ENCODE measurements at regions not wholly inside any gene's neighbourhood (a gene's known extent, or its start where the extent isn't known, plus 50 kb on each side); places are given as distances from the start of the nearest gene placed in this dataset.

DNA sequence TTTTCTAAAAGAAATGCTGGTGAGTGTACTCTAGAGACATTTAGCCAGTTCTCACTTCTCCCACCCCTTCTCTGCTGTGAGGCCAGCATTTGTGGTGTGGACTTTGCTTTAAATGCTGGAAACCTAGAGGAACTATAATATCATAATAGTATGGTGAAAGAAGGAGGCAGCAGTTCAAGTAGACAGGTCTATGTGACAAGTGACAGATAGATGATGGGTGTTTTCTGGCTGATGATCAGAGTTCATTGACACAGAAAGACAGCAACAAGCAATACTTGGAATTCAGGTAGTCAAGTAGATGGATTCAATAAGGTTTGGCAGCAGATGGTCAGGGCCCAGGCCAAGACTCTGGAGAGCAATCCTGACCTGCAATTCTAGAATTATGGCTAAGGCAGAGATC is 317.5 kb downstream of the PCDH7 start:
- H3K4me3 ChIP-seq (ENCODE audit: low read depth, low read length) = no peak overlapping the region
- no peak for DNase-seq (ENCODE audit: low read depth)
- TF ChIP-seq, protein P1, sequence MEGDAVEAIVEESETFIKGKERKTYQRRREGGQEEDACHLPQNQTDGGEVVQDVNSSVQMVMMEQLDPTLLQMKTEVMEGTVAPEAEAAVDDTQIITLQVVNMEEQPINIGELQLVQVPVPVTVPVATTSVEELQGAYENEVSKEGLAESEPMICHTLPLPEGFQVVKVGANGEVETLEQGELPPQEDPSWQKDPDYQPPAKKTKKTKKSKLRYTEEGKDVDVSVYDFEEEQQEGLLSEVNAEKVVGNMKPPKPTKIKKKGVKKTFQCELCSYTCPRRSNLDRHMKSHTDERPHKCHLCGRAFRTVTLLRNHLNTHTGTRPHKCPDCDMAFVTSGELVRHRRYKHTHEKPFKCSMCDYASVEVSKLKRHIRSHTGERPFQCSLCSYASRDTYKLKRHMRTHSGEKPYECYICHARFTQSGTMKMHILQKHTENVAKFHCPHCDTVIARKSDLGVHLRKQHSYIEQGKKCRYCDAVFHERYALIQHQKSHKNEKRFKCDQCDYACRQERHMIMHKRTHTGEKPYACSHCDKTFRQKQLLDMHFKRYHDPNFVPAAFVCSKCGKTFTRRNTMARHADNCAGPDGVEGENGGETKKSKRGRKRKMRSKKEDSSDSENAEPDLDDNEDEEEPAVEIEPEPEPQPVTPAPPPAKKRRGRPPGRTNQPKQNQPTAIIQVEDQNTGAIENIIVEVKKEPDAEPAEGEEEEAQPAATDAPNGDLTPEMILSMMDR (IDR thresholded peaks at IDR 0.05; ENCODE audit: insufficient read depth, low read length, poor library complexity, severe bottlenecking) = no peak
- no peaks in the 10 kb centered on the region for H3K27me3 ChIP-seq (ENCODE audit: control insufficient read depth, insufficient read depth, low read length)
- no peaks in the 10 kb centered on the region for H3K36me3 ChIP-seq (ENCODE audit: control insufficient read depth, insufficient read depth, low read length)

DNA sequence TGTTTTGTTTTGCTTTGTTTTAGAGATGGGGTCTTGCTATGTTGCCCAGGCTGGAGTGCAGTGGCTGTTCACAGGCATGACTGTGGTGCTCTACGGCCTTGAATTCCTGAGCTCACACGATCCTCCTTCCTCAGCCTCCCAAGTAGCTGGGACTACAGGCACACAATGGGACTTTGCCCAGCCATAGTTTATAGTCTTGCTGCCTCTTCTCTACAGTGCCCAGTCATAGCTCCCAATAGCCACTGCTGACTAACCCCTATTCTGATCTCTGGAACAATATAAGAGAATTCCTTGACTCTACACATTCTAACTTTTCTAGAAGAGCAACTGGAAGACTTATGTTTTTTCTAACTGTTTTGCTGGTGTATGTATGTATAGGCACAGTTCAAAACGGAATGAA is 319.2 kb downstream of the PCDH7 start:
- TF ChIP-seq, protein P1 (IDR thresholded peaks at IDR 0.05; ENCODE audit: insufficient read depth, low read length, poor library complexity, severe bottlenecking) = no peak
- no peak overlapping the region for H3K4me3 ChIP-seq (ENCODE audit: low read depth, low read length)
- no peaks in the 10 kb centered on the region for H3K27me3 ChIP-seq (ENCODE audit: control insufficient read depth, insufficient read depth, low read length)
- no peaks in the 10 kb centered on the region for H3K36me3 ChIP-seq (ENCODE audit: control insufficient read depth, insufficient read depth, low read length)
- DNase-seq (ENCODE audit: low read depth) = no peak

DNA sequence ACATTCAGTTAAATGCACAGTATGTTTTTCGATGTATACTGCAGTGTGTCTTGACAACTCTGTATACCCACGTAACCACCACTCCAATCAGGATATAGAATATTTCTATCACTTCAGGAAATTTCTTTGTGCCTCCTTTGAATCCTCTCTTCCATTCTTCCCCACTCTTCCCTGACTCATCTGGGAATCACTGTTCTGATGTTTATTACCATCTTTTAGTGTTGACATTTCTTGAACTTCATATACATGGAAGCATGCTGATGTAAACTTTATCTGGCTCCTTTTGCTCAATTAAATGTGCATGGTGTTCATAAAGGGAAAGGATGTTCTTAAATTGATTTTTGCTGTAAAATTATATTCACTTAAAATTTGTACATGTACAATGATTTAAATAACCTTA is 319.9 kb downstream of the PCDH7 start:
- Histone ChIP-seq H3K27me3 (ENCODE audit: control insufficient read depth, insufficient read depth, low read length) (no peaks in the 10 kb centered on the region), H3K36me3 (ENCODE audit: control insufficient read depth, insufficient read depth, low read length) (no peaks in the 10 kb centered on the region), H3K4me3 (ENCODE audit: low read depth, low read length) (no peak overlapping the region)
- TF ChIP-seq, protein P1 (IDR thresholded peaks at IDR 0.05; ENCODE audit: insufficient read depth, low read length, poor library complexity, severe bottlenecking) = no peak
- no peak for DNase-seq (ENCODE audit: low read depth)

DNA sequence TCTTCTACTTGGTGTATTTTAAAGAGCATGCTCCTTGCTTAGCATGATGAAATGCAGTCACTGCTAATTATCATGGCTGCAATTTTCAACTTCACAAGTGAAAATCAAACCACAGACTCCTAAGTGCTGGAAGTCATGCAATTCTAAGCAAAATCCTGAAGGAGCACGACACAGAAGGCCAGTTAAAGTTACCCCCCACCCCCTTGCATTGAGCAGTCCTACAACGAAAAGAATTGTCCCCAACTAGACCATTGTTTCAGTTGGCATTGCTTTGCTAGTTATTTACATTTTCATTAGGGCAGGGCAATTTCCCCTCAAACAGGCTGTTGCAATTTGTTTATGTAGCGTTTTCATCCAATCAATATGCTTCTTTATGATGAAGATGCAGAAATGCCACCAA is 321.2 kb downstream of the PCDH7 start:
- Histone ChIP-seq H3K36me3 (ENCODE audit: control insufficient read depth, insufficient read depth, low read length) (no peaks in the 10 kb centered on the region), H3K27me3 (ENCODE audit: control insufficient read depth, insufficient read depth, low read length) (no peaks in the 10 kb centered on the region), H3K4me3 (ENCODE audit: low read depth, low read length) (no peak overlapping the region)
- TF ChIP-seq, protein P1 (IDR thresholded peaks at IDR 0.05; ENCODE audit: insufficient read depth, low read length, poor library complexity, severe bottlenecking) = no peak
- DNase-seq (ENCODE audit: low read depth) = no peak

DNA sequence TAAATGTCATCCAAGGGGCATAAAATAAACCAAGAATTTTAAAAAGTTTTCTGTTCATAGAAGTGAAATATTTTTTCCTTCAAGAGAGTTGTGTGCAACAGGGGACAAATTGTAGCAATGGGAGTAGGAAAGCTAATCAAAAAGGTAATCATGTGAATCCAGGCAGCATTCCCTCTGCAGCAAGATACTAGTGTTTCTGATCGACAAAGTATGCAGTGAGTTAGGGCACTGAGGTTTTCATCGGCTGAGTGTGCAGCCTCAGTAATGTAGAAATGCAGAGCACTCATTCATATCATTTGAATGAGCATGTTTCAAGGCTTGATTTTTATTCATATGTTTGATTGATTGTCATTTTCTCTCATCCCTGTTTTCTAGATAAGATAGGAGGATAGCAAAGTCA is 321.7 kb downstream of the PCDH7 start:
- H3K36me3 ChIP-seq (ENCODE audit: control insufficient read depth, insufficient read depth, low read length) = no peaks in the 10 kb centered on the region
- TF ChIP-seq, protein P1 (IDR thresholded peaks at IDR 0.05; ENCODE audit: insufficient read depth, low read length, poor library complexity, severe bottlenecking) = no peak
- DNase-seq (ENCODE audit: low read depth) = no peak

DNA sequence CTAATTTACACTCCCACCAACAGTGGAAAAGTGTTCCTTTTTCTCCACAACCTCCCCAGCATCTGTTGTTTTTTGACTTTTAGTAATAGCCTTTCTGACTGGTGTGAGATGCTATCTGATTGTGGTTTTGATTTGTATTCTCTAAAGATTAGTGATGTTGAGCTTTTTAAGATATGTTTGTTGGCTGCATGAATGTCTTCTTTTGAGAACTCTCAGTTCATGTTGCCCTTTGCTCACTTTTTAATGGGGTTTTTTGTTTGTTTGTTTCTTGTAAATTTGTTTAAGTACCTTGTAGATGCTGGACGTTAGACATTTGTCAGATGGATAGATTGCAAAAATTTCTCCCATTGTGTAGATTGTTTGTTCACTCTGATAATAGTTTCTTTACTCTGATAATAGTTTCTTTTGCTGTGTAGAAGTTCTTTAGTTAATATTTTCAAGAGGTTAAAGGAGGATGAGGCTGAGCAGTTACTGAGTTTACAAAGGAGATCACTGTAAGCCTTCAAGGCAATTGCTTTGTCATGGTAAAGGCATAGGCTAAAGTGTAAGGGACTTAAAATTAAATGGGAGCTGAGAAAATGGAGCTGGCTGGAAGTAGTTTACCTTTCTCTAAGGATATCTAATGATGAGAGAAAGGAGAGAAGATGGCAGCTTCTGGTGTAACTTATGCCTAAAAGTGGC is 323.4 kb downstream of the PCDH7 start:
- TF ChIP-seq, protein P1 (IDR thresholded peaks at IDR 0.05; ENCODE audit: insufficient read depth, low read length, poor library complexity, severe bottlenecking) = no peak
- no peak overlapping the region for H3K4me3 ChIP-seq (ENCODE audit: low read depth, low read length)
- no peaks in the 10 kb centered on the region for H3K36me3 ChIP-seq (ENCODE audit: control insufficient read depth, insufficient read depth, low read length)
- no peaks in the 10 kb centered on the region for H3K27me3 ChIP-seq (ENCODE audit: control insufficient read depth, insufficient read depth, low read length)
- DNase-seq (ENCODE audit: low read depth) = no peak

More for the DNA sequence above, 321.7 kb downstream of the PCDH7 start:
- Histone ChIP-seq H3K4me3 (ENCODE audit: low read depth, low read length) (no peak overlapping the region), H3K27me3 (ENCODE audit: control insufficient read depth, insufficient read depth, low read length) (no peaks in the 10 kb centered on the region)

All from kidney epithelial cell (primary cell).